Activated CD8-positive, alpha-beta memory T cell treated with anti-CD3 and anti-CD28 coated beads for 1 hour (primary cell): ENCODE measurements at regions not wholly inside any gene's neighbourhood (a gene's known extent, or its start where the extent isn't known, plus 50 kb on each side); places are given as distances from the start of the nearest gene placed in this dataset.
"Not testable (repeated sequence)": the region's sequence is repeated elsewhere in the genome, so short reads cannot be mapped to it uniquely, and the experiment has no call there.

Source experiments
- DNase-seq, 2 donors: peaks; one replicate each; pipeline ENCODE4 v3.0.0-alpha.2; 2020; ENCODE audit warnings: low read depth in 1 of 2; ENCODE audit errors: extremely low read depth in 1 of 2

DNA sequence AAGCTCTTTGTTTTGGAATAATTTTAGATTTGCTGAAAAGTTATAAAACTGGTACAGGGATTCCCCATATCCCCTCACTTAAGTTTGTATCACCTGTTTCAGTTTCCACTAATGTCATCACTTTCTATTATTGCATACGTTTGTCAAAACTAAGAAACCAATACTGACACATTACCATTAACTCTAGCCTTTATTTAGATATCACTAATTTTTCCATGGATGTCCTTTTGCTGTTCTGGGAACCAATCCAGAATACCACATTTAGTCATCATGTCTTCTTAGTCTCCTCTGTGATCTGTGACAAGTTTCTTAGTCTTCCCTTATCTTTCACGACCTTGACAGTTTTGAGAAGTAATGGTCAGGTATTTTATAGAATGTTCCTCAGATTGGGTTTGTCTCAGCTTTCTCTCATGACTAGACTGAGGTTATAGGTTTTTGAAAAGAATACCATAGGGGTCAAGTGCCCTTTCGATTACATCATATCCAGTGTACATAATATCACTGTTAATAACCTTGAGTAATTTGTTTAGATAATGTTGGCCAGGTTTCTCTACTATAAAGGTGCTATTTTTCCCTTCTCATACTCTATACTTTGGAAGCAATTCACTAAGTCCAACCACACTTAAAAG lies 51.9 kb upstream of the NMUR2 start:
- no peak for DNase-seq

DNA sequence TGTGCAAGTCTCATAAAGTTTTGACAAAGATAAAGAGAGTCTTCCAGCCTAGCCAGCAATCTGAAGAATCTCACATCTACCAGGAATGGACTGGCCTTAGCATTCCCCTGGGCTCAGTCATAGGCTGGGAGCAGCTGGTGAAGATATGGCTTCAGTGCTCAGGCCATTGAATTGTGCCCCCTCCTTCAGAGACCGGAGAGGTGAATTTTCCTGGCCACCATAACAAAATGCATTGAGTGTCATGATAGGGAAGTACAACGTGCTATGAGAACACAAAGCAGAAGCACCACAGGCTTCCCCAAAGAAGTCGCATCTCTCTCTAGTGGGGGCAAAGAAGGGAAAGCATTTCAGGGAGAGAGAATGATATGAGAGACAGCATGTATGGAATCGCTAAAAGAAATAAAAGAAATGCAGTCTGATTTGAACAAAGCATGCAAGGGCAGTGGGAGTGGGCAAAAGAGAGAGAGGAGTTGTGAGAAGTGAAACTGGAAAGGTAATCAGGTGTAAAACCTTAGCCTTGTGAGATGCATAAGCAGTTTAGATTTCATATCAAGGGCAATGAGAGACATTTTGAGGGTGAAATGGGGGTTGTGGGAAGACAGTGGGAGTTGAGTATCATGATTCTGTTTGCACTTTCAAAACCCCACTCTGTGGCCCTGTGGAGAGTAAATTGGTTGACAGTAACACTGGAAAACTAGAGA lies 57.1 kb upstream of the NMUR2 start:
- no peak for DNase-seq

DNA sequence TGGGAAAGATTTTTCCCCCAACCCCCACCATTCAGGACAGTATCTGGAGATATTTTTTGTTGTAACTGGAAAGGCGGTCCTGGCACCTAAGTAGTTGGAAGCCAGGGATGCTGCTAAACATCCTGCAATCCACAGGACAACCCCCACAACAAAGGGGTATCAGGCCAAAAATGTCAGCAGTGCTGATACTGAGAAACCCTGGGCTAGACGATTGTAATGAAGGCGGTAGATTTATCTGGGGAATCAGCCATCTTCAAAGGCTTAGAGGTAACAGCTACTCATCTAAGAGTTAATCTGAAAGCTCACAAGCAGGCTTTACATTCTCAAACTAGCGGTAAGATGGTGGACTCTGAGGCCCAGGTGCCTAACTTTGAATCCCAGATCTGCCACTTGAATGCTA lies 59.0 kb upstream of the NMUR2 start:
- no peak for DNase-seq

DNA sequence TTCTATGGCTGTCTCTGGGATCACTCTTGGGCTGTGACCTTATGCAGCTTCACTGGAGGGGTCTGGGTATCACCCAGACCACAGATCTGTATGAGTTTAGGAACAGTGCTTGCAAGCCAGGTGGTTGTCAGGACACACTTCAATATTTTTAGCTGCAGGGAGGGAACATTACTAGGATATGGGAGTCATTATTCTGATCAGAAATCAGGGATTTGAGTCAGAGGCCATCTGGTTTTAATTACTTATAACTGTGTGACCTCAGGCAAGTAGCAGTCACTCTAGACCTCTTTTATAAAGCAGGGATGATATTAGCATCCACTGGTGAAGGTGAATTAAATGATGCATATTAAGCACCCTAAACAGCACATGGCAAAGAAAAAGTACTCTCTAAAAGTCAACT lies 60.1 kb upstream of the NMUR2 start:
- DNase-seq: no peak

DNA sequence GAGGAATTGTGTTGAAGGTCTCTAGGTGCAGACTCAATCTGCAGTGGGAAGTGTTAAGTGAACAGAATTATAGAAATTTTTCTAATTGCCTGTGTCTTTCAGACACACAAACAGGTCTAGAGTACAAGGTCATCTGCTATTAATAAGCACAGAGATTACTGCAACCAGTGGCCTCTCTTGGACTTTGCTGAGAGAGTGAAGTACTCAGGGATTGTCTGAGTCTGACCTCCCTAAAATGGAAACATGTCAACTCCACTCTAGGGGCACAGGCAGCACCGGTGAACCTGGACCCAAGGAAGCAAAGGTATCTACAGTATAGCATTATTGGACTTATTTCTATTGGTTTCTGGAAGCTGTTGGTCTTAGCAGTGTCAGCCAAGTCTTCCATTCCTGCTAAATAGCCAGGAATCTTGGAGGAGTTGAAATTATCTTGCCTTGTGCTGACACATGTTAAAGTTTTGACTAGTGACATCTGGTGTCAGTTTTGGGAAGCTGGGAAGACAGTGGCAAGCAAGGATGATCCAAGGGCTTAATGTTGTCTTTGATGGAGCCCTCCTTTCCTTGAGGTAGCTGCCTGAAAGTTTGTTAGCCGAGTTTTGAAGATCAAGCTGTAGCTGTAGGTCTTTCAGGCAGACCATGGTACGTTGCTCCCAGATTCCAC lies 61.1 kb upstream of the NMUR2 start:
- no peak for DNase-seq

DNA sequence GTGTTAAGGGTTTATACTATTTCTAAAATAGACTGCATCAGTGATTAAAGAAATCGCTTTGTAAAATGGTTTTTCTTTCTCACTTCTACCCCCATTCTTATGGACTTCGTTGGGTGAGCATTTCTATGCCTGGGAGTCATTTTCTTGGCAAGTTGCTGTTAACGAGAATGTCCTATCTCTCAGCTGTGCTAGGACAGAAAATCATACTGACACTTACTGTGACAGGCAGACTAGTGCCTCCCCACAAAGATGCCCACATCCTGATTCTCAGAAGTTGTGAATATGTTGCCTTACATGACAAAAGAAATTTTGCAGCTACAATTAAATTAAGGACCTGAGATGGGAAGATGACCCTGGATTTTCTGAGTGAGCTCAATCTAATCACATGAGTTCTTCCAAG lies 65.1 kb upstream of the NMUR2 start:
- no peak for DNase-seq

DNA sequence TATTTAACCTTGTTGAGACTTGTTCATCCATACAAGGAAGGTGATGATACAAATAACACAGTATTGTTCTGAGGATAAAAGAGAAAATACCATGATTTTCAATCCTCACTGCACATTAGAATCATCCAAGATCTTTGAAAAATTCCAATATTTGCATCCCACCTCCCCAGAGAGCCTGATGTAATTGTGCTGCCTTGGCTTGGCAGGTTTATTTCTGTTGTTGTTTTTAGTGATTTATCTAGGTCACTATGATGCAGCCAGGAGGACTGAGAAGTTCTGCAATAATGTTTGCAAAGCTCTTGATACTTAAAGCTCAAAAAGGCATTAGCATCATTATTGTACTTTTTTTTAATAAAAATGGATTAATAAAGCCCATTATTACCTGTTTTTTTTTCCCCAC lies 67.0 kb upstream of the NMUR2 start:
- no peak for DNase-seq

DNA sequence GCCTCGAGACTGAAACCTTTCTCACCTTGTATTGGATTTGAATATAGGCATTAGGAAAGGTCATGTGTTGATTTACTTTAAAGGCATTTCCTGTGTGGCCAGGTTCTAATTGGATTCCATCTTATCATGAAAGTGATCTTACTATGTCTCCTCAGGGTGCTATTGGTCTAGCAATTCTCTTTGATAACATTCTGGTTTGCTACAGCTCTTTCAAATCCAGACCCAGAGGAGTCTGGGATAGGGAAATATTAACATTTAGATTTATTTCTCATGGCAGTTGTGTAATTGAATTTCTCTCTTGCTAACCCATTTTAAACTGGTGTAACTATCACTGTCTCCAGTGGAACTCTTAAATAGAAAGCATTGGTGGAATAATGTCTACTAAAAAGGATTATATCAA lies 69.9 kb upstream of the NMUR2 start:
- DNase-seq: no peak

DNA sequence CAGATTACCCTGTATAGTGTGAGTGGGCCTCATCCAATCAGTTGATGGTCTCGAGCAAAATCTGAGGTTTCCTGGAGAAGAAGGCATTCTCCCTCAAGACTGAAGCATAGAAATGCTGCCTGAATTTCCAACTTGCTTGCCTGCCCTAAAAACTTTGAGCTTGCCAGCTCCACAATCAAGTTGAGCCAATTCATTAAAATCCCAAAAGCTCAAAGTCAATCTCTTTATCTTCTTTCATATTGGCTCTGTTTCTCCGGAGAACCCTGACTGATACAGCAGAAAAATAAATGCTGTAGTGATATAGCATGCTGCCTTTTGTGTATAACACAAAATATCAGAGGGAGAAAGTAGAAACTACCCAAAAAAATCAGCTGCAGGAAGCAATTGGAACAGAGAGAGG lies 72.5 kb upstream of the NMUR2 start:
- DNase-seq: no peak

DNA sequence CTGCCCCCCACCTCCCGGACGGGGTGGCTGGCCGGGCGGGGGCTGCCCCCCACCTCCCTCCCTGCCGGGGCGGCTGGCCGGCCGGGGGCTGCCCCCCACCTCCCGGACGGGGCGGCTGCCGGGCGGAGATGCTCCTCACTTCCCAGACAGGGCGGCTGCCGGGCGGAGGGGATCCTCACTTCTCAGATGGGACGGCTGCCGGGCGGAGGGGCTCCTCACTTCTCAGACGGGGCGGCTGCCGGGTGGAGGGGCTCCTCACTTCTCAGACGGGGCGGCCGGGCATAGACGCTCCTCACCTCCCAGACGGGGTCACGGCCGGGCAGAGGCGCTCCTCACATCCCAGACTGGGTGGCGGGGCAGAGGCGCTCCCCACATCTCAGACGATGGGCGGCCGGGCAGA lies 74.8 kb upstream of the NMUR2 start:
- not testable (repeated sequence) for DNase-seq

DNA sequence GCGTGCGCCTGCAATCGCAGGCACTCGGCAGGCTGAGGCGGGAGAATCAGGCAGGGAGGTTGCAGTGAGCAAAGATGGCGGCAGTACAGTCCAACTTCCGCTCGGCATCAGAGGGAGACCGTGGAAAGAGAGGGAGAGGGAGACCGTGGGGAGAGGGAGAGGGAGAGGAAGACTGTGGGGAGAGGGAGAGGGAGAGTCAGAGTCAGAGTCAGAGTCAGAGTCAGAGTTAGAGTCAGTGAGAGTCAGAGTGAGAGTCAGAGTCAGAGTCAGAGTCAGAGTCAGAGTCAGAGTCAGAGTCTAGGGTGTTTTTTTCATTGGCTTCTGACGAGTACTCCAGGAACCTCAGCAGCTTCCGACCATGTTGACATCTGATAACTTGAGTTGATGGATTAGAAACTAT lies 75.6 kb upstream of the NMUR2 start:
- DNase-seq: not testable (repeated sequence)

DNA sequence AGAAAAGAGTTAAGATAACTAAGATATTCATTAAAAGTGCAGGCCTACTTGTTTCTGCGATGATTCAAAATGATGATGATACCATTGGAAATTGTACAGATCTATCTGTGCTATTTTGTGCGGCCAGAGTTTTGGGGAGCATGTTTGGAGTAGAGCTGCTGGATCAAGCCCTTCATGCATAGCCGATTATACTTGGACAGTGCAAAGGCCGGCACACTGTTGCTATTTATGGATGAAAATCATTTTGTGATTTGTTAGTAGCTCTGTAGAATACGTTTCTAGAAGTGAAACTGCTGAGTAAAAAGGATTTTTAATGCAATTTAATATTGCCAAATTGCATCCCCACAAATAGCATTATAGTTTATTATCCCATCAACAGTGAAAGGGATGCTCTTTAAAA lies 82.1 kb upstream of the NMUR2 start:
- no peak for DNase-seq

DNA sequence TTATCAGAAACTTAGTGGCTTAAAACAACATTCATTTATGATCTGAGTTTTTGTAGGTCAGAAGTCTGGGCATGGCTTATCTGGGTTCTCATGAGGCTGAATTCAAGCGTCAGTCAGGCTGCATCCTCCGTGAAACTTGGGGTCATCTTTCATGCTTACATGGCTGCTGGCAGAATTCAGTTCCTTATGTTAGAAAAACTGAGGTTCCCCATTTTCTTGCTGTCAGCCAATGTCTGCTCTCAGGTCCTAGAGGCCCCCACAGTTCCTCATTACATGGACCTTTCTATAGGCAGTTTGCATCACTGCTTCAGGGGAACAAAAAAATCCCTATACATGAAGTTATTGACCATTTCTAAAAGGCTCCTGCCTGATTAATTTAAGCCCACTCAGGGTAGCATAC lies 83.8 kb upstream of the NMUR2 start:
- DNase-seq: no peak

DNA sequence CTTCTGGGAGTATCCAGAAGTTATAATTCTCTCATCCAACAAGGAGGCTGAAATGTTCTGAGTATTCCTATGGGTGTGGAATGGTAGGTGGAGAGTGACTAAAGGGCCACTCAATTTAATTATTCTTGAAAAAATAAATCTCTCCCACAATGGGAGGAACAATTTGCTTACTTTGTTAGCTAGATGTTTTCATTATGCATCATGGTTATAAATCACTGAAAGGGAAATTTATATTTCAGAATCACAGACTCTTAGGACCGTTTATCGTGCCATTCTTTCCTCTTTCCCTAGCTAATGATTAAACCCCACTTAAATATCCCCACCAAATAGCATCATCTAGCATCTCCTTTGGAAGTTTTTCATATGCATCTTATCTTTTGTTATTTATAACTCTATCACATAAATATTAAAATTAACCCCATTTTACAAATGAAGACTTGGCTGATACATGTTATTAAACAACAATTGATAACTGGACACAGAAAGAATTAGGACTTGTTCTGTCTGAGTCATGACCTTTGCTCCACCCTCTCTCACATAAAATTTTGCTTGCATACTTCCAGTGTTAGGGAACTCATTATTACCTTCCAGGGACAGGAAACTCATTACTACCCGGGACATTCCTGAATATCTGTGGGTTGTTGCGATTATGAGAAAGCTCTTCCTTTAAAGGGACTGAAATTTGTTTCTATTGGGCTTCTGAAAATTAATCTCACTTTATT lies 94.9 kb upstream of the NMUR2 start:
- no peak for DNase-seq

DNA sequence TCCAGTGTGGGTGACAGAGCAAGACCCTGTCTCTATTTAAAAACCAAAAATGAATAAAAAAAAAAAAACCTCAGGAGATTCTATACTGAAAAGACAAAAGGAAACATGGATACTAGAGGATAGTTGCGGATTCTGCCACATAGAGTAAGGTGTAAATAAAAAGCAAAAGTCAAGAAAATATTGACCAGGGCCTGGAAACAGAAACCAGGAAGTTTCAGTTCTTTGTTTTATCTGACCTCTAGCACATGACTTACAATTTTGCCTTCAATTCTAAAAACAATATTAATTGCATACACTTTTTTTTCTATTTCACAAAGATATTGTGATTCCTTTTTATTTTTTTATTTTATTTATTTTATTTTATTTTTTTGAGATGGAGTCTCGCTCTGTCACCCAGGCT lies 96.2 kb upstream of the NMUR2 start:
- DNase-seq: no peak

DNA sequence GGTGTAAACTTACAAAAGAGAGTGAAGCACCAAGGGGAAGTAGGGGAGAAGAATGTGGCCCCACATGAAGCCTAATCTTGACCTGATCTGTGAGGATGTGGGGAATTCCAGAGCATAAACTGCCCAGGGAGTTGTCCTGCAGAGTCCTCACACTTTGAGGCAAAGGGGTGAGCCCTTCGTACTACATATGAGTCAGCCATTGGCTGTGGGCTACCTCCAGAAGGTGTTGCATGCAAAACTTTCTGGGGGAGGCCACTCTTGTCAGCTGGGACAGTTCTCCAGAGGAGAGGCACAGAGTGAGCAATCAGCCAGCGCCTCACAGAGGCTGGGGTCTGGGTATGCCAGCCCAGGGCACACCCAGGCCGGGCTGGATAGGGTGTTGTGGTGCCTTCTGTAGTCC lies 98.1 kb upstream of the NMUR2 start:
- DNase-seq: no peak

DNA sequence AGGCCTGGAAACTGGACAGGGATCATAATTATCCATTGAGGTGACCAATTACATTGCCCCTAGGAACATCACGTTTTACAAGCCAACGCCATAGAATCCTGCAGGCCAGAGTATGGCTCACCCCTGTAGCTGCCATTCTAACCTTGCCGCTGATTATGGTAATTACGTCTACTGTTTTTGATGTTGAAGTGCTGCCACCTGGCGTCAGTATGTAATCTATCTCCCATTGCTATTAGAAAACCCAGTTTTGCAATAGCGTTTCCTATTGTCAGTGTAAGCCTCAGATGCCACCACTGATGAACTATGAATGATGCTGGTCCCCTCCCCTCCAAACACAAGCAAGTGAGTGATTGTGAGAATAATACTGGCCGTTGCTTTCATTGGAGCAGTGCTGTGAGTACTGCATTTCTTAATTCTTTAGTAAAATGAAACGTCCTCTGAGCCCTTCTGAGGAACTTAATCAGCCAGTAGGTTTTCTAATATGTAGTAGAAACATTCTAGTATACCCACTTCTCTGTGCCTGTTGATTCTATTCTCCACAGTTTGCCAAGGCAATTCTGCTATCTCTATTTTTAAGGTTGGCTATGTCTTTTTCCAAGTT lies 100.5 kb upstream of the NMUR2 start:
- peak in 1 of 2 donors; percentile 1 for DNase-seq

DNA sequence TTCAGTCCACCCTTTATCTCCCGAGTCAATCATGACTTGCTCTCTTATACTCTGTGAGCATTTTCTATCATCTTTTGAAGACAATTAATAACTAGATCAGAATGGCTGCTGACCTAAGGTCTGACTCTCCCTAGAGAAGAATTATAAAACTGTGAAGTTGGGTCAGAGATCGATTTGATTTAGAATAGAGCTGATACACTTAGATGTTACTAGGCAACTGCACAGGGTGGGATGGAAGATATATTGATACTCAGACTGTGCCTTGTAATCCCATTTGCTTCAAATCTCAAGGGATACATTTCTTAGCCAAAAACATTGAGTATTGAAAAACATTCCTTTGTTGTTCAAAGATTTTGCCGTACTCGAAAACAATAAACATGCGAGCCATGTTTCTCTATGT lies 106.0 kb upstream of the NMUR2 start:
- no peak for DNase-seq

DNA sequence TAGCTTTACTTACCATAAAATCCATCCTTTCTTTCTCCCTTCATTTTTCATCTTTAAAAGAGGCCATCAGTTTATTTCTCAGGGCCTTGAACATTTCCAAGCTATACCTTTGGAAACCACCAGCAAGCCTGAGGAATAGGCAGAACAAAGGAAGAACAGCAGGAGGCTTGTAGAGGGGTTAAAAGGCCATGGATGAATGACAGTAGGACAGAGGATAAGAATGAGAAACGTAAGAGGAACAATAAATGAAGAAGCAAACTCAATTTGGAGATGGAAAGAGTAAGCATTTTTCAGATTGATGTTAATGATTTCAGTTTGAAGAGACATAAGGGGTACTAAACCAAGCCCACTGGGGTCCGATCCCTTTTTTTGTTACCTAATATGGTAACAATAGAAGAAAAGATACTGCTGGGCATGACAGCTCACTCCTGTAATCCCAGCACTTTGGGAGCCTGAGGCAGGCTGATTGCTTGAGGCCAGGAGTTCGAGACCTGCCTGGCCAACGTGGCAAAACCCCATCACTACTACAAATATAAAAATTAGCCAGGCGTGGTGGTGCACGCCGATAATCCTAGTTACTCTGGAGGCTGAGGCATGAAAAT lies 106.6 kb upstream of the NMUR2 start:
- DNase-seq: no peak

DNA sequence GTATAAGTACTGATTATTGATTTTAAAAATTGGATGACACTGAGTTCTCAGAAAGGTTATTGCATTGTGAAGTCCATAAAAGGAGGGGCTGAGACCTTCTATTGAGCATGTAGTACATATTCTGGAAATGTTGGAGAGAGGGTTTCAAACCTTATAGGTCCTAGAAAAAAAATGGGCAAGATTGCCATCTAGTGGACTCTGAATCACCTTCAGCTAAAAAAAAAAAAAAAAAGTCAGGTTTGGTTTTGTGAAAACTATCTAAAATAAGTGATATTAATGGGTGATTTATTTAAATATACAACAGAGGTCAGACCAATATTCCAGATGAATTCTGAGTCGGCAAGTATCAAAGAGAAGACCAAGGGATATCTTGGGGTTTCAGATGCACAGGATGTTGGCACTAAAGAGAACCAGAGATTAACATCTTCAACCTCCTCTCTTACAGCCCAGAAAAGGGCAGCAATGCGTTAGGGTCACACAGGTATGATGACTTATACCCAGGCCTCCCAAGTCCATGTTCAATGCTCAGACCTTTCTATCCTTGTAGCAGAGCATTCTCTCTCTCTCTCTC lies 109.8 kb upstream of the NMUR2 start:
- DNase-seq: no peak

DNA sequence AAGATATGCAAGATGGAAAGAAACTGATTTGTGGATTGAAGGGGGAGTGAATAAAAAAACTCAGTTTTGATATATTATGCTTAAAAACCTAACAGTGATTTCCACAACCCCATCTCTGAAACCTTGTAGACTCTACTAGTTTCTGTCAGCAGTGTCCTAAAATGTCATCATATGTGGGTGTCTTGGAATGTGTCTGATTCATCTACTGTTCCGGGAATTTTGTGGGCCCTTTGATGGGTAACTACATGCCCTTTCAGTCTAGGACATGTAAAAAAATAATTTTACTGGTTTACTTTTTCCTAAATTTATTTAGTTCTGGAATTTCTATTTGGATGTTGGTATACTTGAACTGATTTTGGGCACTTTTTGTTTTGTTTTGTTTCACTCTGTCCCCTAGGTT lies 118.9 kb upstream of the NMUR2 start:
- no peak for DNase-seq
